ENCODE measurements at regions not wholly inside any gene's neighbourhood (a gene's known extent, or its start where the extent isn't known, plus 50 kb on each side); places are given as distances from the start of the nearest gene placed in this dataset.
"Not testable (repeated sequence)": the region's sequence is repeated elsewhere in the genome, so short reads cannot be mapped to it uniquely, and the experiment has no call there.

DNA sequence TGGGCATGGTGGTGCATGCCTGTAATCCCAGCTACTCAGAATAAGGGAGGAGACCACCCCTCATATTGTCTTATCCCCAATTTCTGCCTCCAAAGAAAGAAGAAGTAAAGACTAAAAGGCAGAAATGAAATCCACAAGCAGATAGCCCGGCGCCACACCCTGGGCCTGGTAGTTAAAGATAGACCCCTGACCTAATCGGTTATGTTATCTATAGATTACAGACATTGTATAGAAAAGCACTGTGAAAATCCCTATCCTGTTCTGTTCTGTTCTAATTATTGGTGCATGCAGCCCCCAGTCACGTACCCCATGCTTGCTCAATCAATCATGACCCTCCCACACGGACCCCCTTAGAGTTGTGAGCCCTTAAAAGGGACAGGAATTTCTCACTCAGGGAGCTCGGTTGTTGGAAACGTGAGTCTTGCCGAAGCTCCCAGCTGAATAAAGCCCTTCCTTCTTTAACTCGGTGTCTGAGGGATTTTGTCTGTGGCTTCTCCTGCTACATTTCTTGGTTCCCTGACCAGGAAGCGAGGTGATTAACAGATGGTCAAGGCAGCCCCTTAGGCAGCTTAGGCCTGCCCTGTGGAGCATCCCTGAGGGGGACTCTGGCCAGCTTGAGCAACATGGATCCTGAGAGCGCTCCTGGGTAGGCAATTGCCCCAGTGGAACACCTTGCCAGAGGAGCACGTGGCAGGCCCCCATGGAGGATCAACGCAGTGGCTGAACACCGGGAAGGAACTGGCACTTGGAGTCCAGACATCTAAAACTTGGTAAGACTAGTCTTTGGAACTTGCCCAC lies 188.7 kb upstream of the NDUFV2 start:
- DNase-seq, result not testable (repeated sequence)

DNA sequence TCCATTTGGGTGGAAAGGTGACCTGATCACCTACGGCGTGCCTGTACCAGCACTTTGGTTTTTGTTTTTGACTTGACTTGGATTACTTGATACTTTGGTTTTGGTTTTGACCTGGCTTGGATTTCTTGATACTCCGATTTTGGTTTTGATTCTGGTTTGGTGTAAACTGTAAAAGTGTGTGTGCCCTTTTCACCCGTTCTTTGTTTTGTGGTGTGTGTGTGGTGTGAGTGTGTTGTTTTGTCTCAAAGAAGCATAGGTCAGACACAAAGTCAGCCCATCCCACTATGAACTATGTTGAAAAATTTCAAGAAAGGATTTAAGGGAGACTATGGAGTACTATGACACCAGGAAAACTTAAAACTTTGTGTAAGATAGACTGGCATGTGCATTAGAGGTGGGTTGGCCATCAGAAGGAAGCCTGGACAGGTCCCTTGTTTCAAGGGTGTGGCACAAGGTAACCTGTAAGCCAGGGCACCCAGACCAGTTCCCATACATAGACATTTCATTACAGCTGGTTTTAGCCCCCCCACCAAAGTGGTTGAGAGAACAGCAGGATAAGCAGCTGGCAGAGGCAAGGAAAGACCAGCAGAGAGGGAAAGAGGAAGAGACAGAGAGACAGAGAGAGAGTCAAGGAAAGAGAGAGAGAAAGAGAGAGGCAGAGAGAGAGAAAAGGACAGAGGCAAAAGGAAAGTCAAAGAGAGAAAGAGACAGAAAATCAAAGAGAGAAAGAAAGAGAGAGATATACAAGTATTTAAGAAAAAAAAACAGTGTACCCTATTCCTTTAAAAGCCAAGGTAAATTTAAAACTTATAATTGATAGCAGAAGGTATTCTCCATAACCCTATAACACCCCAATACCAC lies 187.9 kb upstream of the NDUFV2 start:
- not testable (repeated sequence) for DNase-seq

DNA sequence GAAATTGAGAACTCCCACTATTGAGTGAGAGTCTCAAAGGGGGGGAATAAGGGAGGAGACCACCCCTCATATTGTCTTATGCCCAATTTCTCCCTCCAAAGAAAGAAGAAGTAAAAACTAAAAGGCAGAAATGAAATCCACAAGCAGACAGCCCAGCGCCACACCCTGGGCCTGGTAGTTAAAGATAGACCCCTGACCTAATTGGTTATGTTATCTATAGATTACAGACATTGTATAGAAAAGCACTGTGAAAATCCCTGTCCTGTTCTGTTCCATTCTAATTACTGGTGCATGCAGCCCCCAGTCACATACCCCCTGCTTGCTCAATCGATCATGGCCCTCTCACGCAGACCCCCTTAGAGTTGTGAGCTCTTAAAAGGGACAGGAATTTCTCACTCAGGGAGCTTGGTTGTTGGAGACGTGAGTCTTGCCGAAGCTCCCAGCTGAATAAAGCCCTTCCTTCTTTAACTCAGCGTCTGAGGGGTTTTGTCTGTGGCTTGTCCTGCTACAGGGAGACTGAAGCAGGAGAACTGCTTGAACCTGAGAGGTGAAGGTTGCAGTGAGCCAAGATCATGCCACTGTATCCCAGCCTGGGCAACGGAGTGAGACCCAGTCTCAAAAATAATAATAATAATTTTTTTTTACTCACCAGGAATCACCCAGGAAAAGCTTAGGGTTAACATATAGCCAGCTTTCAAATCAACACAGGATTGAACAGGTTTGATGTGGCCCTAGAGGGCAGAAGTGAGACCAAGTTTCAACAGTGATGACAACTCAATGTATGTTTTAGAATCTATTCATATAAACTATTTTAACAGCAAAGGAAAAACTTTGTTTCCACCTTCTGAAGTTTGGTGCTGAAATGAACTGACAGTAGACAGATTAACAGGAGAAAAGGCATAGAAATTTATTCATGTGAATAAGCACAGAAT lies 181.4 kb upstream of the NDUFV2 start:
- DNase-seq, result not testable (repeated sequence)

DNA sequence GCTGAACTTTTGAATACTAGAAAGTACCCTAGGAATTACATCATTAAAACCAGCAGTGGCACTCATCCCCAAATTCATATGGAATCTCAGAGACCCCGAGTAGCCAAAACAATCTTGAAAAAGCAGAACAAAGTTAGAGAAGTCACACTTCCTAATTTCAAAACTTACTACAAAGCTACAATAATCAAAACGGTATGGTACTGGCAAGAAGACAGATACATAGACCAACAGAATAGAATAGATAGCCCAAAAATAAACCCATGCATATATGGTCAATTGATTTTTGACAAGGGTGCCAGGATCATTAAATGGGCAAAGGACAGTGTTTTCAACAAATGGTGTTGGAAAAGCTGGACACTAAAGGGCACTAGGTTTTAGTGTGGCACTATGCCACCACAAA lies 176.0 kb upstream of the NDUFV2 start:
- no peak for DNase-seq

DNA sequence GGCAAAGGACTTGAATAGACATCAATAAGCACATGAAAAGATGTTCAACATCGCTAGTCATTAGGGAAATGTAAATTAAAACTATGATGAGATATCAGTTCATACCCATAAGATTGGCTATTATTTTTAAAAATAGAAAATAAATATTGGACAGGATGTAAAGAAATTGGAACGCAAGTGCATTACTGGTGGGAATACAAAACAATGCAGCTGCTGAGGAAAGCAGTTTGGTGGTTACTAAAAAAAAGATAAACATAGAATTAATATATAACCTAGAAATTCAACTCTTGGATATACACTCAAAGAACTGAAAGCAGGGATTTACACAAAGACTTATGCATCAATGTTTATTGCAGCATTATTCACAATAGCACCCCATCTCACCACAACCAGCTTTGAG lies 174.5 kb upstream of the NDUFV2 start:
- no peak for DNase-seq

DNA sequence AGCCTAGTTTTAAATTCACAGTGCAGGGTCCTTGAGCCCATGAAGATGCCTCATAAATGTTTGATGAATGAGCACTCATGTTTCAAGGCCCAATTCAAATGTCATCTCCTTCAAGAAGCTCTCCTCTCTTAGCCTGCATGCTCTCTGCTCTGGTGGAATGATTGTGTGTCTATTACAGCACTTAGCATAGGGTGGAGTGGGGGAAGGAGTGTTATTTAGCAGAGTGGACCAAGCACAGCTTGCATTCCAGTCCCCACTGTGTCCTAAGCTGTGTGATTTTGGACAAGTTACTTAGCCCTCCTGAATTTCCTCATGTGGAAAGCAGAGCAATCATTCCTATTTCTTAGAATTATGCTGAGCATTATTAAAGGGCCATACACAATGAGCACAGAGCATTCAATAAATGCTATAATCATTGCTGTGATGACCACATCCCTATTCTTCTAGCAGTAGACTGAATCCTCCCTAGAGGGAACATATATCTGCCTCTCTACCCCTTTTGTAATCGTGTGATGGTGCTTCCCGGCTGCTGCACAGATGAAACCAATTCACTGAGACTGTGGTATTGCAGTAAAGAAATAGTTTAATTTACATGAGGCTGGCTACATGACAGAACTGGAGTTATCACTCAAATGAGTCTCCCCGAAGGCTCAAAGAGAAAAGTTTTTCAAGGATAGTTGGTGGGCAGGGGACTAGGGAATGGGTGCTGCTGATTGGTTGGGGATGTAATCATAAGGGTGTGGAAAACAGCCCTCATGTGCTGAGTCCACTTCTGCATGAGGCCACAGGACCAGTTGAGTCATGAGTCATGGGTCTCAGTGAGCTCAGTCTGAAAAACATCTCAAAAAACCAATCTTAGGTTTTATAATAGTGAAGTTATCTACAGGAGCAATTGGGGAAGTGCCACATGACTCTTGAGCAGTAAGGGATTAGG lies 173.4 kb upstream of the NDUFV2 start:
- no peak for DNase-seq

DNA sequence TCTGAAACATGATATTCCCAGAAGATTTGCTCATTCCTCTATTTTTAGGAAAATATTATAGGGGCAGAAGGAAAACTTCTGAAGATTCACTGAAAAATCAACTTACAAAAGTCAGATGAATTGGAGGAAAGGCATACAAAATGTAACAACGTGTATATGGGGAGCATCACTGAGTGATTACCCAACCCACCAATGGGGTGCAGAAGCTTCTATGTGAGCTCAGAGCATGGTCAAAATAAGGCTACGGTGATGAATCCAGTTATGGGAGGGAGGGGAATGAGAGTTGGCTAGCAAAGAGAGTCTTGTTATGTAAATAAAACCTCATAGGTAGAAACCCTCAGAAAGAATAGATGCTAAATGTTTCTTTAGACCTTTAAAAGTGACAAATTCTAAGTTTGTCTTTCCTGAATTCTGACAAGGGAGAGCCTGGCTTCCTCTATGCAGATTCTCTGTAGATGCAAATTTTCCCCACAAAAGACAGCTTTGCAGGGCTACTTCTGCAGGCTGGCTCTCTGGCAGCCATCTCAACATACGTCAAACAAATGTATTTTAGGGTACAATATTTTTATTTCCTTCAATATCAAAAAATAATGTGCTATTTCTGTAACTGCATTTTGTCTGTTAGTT lies 171.4 kb upstream of the NDUFV2 start:
- no peak for DNase-seq

DNA sequence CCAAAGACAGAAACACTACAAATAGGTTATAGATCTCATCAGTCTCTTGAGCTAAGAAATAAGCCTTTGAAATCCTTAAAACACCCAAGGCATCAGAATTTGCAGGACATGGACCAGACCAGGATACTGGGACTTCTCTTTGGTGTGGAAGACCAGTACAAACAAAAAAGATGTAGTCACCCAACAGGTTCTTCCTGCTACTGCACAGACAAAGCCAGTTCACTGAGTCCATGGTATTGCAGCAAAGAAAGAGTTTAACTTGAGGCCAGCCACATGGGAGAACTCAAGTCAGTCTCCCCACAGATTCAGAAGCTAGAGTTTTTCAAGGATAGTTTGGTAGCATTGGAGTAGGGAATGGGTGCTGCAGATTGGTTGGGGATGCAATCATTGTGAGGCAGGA lies 169.6 kb upstream of the NDUFV2 start:
- DNase-seq, result no peak

DNA sequence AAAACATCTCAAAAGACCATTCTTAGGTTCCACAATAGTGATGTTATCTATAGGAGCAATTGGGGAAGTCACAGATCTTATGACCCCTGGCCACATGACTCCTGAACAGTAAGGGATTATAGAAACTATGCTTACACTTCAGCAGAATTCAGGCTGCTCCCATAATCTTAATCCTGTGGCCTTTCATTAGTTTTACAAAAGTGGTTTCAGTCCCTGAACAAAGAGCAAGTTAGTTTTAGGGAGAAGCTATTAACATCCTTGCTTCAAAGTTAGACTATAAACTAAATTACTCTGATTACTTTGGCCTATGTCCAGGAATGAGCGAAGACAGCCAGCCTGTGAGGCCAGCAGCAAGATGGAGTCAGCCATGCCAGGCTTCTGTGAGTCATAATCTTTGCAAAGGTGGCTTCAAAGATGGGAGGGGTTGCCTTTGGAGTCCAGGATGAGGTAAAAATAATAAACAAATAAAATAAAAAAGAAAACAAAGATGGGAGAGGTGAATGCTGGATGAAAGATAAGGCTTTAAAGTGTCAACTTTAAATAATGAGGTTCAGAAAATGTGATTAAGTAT lies 168.7 kb upstream of the NDUFV2 start:
- DNase-seq, result no peak

DNA sequence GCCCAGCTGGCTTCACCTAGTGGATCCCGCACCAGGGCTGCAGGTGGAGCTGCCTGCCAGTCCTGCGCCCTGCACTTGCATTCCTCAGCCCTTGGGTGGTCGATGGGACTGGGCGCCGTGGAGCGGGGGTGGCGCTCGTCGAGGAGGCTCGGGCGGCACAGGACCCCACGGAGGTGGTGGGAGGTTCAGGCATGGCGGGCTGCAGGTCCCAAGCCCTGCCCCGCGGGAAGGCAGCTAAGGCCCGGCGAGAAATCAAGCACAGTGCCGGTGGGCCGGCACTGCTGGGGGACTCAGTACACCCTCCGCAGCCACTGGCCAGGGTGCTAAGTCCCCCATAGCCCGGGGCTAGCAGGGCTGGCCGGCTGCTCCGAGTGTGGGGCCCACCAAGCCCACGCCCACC lies 167.2 kb upstream of the NDUFV2 start:
- not testable (repeated sequence) for DNase-seq

DNA sequence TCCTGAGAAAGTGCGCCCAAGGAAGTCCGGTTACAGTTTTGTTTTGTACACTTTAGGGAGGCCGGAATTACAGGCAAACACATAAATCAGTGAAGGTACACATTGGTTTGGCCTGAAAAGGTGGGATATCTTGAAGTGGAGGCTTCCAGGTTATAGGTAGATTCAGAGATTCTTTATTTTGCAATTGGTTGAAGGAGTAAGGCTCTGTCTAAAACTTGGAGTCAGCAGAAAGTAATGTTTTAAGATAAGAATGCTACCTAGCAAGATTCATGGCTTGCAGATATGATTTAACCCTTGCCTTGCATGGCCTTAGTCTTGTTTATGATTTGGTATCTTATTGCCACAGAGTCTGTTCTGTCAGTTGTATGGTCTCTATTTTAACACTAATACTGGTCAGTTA lies 165.9 kb upstream of the NDUFV2 start:
- DNase-seq, result no peak

DNA sequence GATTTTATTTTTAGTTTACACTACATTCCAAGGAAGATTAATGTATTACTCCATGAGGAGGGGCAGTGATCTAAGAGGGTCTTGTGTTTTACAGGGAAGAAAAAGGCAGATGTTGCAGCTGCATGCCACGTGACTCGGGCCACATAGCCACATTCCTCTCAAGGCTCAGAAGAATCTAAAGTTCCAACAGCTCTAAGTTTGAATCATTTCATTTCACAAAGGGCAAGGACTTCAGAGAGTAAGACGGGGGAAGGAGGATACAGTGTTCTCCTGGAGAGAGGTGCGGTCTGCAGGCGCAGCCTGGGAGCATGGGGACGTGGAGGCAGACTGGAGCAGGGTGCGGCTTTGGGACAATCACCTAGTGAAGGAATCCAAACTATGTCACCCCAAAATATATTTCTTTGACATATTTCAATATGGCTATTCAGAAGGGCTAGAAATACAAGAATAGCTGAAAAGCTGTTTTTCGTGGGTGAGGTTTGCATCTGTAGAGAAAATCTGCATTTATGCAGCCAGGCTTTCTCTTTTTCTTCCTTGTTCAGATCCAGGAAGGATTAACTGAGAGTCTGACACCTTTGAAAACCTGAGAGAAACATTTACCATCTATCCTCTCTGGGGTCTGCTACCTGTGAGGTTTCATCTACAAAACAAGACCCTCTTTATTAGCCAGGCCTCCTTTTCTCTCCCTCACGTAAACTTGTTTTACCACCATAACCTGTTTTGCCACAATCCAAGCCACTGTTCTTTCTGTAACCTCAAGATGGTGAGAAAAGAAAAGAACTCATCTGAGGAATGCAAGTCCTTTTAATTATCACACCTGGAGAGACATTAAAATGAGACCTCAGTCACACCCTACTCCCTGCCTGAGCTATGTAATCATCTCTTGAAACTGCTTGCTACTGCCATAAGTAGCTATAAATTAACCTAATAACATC lies 165.1 kb upstream of the NDUFV2 start:
- no peak for DNase-seq

DNA sequence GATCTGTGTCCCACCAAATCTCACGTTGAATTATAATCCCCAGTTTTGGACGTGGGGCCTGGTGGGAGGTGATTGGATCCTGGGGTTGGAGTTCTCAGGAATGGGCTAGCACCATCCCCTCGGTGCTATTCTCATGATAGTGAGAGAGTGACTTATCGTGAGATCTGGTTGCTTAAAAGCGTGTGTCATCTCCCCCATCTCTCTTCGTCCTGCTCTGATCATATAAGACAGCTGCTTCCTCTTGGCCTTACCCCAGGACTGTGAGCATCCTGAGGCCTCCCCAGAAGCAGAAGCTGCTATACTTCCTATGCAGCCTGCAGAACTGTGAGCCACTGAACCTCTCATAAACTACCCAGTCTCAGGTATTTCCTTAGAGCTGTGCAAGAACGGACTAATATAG lies 163.7 kb upstream of the NDUFV2 start:
- DNase-seq, result no peak

DNA sequence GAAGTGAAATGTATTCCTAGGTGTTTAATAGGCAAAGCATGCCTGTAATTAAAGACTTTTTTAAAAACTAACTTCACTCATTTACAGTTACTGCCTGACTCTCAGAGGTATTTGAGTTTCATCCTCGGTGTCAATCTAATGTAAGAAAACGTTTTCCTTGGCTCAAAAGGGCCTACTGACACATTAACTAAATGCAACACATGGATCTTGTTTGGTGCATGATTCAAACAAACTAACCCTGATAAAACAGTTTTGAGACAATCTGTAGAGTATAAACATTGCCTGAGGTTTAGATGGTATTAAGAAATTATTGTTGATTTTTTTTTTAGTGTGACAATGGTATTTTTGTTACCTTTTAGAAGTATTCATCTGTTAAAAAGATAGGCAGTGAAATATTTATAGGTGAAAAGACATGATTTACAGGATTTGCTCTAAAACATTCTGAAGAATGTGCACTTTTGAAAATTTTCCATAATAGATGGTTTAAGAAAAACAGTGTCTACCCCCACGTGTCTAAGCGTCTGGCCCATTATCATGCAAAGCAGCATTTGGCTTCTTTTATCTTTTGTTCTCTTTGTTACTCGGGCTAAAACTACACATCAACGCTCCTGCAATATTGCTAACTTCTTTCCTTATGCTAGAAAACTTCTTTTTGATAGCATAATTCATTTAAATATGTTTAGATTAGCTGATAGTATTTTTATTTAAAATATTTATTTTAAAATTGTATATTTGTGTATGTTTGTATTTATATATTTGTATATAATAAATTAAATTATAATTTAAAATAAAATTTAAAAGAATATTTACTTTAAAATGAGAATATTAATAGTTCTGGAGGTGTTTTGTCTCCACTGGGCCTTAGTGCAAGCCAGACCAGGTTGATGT lies 160.2 kb upstream of the NDUFV2 start:
- no peak for DNase-seq

DNA sequence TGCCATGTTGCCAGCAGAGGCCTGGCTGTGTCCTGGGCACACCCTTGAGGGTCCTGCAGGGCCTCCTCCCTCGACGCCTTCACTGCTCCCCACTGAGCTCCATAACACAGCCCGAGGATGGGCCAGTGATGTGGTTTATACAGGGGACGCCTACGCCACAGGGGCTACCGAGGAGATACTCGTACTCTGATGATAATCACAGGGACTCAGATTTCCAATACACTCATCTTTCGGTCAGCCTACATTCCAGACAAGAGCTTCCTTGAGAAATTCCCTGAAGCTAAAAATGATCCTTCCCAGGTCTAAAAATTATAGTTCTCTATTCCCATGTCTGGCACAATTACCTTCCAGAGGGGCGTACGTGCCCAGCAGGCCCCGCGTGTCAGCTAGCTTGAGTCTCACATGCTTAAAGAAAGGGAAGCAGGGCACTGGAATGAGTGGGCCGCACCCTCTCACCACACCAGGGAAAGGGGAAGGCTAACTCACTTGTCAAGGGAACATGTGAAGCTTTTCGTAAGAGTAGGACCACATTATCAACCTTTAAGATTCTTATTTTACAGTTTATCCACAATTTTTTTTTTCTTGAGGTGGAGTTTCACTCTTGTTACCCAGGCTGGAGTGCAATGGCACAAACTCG lies 159.5 kb upstream of the NDUFV2 start:
- no peak for DNase-seq

DNA sequence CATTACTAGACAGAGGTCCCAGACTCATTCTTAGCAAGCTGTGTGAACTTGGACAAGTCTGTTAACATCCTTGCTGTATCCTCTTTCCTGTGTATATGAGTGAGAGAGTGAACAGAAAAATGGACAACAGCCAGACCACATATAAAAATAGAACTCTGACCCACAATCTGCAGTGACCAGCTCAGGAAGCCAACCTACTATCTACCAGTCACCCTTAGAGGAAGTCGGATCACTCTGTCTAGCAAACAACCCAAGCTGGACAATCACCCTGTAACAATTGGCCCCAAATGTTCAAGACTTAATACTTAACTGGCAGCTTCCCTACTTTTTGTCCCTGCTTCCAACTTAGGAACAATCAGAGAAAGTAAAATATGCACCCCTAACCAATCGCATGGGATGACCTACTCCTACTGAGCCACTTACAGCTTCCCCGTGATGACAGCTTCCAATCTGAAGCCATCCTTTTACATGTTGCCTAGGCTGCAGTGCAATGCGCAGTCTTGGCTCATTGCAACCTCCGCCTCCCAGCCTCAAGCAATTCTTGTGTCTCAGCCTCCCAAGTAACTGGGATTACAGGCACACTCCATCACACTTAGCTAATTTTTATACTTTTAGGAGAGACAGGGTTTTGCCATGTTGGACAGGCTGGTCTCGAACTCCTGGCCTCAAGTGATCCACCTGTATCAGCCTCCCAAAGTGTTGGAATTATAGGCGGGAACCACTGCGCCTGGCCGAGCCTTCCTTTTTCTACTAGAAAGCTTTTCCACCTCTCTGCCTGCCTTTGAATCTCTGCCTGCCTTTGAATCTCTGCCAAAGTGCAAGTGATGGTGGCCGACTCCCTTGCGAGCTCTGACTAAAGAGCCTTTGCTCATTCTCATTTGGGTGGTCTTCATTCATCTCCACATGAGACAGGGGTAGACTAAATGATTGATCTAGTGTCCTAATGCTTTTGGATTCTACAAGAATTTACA lies 158.3 kb upstream of the NDUFV2 start:
- no peak for DNase-seq

DNA sequence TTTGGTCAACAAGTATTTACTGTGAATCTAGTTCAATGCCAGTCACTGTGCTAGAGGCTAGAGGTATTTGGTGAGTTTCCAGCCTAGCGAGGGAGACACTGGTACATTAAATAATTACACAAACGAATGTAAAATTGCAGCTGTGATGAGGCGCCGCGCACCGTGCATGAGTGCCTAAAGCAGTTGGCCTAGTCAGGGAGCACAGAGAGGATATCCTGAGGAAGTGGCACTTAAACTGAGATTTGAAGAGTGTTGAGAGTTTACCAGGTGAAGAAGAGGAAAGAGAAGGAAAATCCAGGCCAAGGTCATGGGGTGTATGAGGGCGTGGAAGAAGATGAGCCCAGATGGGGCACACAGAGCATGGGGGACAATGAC lies 157.6 kb upstream of the NDUFV2 start:
- DNase-seq, result no peak

All from NCI-H526 treated with DMSO at 0.1 percent for 48 hours (cell line).